ENCODE measurements at regions not wholly inside any gene's neighbourhood (a gene's known extent, or its start where the extent isn't known, plus 50 kb on each side); places are given as distances from the start of the nearest gene placed in this dataset.

DNA sequence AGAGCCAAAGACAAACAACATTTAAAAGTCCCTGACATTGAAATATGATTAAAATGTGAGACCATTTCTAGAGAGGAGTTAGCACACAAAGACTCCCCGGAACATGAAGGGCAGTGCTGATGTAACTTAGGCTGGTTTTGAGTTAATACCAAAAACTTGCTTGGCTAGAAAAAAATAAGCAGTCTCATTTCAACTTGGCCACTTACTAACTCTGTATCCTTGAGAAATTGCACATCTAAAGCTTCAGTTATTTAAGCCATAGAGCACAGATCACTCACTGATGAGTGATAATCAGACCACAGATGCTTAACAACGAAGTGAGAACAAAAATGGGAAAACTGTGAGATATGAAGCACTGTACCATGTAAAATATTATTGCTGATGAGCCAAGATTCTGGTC, 65.9 kb upstream of the MAOA start:
- TF ChIP-seq RAD21 (IDR thresholded peaks at IDR 0.05) (no peak), GABPA (IDR thresholded peaks at IDR 0.05 in 1 of 2, conservative IDR thresholded peaks at IDR 0.05 in 1 of 2) (no peak), ATF3 (IDR thresholded peaks at IDR 0.05) (peak; percentile 52), TAF1 (conservative IDR thresholded peaks at IDR 0.05) (no peak), SP1 (IDR thresholded peaks at IDR 0.05) (peak; percentile 39), HNF4G (IDR thresholded peaks at IDR 0.05) (no peak)
- no peaks in the 10 kb centered on the region for H3K27me3 ChIP-seq (ENCODE audit: control insufficient read depth in 4 of 4, insufficient read depth in 4 of 4, low read length in 3 of 4)
- peak overlapping the region in 1 of 2 donors; percentile 20 for H3K9ac ChIP-seq (ENCODE audit: low read depth in 1 of 2, low read length in 2 of 2)
- peak overlapping the region; percentile 28 to 67 for H3K27ac ChIP-seq (ENCODE audit: low read depth in 1 of 2, low read length in 2 of 2)
- no peaks in the 10 kb centered on the region for H3K36me3 ChIP-seq (ENCODE audit: control insufficient read depth in 4 of 4, insufficient read depth in 3 of 4, low read depth in 1 of 4, low read length in 3 of 4)
- H3K9me3 ChIP-seq (ENCODE audit: control insufficient read depth in 4 of 4, low read length in 3 of 4), result no peaks in the 10 kb centered on the region
- H3K4me3 ChIP-seq (ENCODE audit: low read depth in 1 of 3, low read length in 3 of 3), result peak overlapping the region in 1 of 3 donors; percentile 11
- 19% methylated on average over 2 of the region's 2 CpGs for WGBS
- no peak for DNase-seq (ENCODE audit: low spot score)
- peaks cover 1 to 20% (median 14%) of the 10 kb centered on the region in 4 donors for H3K4me1 ChIP-seq (ENCODE audit: control insufficient read depth in 4 of 4, insufficient read depth in 4 of 4, low read length in 3 of 4)

GRCh38 chrX:43592597-43592996, 63.5 kb upstream of the MAOA start:
- no peak for DNase-seq (ENCODE audit: low spot score)
- WGBS, result 34% methylated on average over 3 of the region's 3 CpGs
- no peaks in the 10 kb centered on the region for H3K9me3 ChIP-seq (ENCODE audit: control insufficient read depth in 4 of 4, low read length in 3 of 4)
- no peak overlapping the region for H3K27ac ChIP-seq (ENCODE audit: low read depth in 1 of 2, low read length in 2 of 2)
- H3K36me3 ChIP-seq (ENCODE audit: control insufficient read depth in 4 of 4, insufficient read depth in 3 of 4, low read depth in 1 of 4, low read length in 3 of 4), result no peaks in the 10 kb centered on the region
- H3K4me3 ChIP-seq (ENCODE audit: low read depth in 1 of 3, low read length in 3 of 3), result no peak overlapping the region
- no peak overlapping the region for H3K9ac ChIP-seq (ENCODE audit: low read depth in 1 of 2, low read length in 2 of 2)
- TF ChIP-seq RAD21 (IDR thresholded peaks at IDR 0.05) (peak in 1 of 2 donors; percentile 7), SP1 (IDR thresholded peaks at IDR 0.05) (no peak)
- no peaks in the 10 kb centered on the region for H3K27me3 ChIP-seq (ENCODE audit: control insufficient read depth in 4 of 4, insufficient read depth in 4 of 4, low read length in 3 of 4)
- H3K4me1 ChIP-seq (ENCODE audit: control insufficient read depth in 4 of 4, insufficient read depth in 4 of 4, low read length in 3 of 4), result peaks cover 1 to 20% (median 14%) of the 10 kb centered on the region in 4 donors

GRCh38 chrX:43595931-43596330, 60.2 kb upstream of the MAOA start:
- Histone ChIP-seq H3K4me1 (ENCODE audit: control insufficient read depth in 4 of 4, insufficient read depth in 4 of 4, low read length in 3 of 4) (peaks cover 0 to 4% (median 2%) of the 10 kb centered on the region in 4 donors), H3K4me3 (ENCODE audit: low read depth in 1 of 3, low read length in 3 of 3) (no peak overlapping the region), H3K9ac (ENCODE audit: low read depth in 1 of 2, low read length in 2 of 2) (no peak overlapping the region), H3K27ac (ENCODE audit: low read depth in 1 of 2, low read length in 2 of 2) (no peak overlapping the region), H3K9me3 (ENCODE audit: control insufficient read depth in 4 of 4, low read length in 3 of 4) (no peaks in the 10 kb centered on the region), H3K27me3 (ENCODE audit: control insufficient read depth in 4 of 4, insufficient read depth in 4 of 4, low read length in 3 of 4) (no peaks in the 10 kb centered on the region), H3K36me3 (ENCODE audit: control insufficient read depth in 4 of 4, insufficient read depth in 3 of 4, low read depth in 1 of 4, low read length in 3 of 4) (no peaks in the 10 kb centered on the region)
- no peak for DNase-seq (ENCODE audit: low spot score)
- TF ChIP-seq TAF1 (conservative IDR thresholded peaks at IDR 0.05) (no peak), RXRA (IDR thresholded peaks at IDR 0.05) (no peak), MAX (IDR thresholded peaks at IDR 0.05) (no peak), FOXA2 (IDR thresholded peaks at IDR 0.05) (no peak), NR2F2 (IDR thresholded peaks at IDR 0.05) (no peak), HNF4A (conservative IDR thresholded peaks at IDR 0.05) (no peak), RAD21 (IDR thresholded peaks at IDR 0.05) (no peak)

GRCh38 chrX:43604753-43605152, 51.3 kb upstream of the MAOA start:
- DNase-seq (ENCODE audit: low spot score), result no peak
- no peak overlapping the region for H3K9ac ChIP-seq (ENCODE audit: low read depth in 1 of 2, low read length in 2 of 2)
- TF ChIP-seq, protein P1, sequence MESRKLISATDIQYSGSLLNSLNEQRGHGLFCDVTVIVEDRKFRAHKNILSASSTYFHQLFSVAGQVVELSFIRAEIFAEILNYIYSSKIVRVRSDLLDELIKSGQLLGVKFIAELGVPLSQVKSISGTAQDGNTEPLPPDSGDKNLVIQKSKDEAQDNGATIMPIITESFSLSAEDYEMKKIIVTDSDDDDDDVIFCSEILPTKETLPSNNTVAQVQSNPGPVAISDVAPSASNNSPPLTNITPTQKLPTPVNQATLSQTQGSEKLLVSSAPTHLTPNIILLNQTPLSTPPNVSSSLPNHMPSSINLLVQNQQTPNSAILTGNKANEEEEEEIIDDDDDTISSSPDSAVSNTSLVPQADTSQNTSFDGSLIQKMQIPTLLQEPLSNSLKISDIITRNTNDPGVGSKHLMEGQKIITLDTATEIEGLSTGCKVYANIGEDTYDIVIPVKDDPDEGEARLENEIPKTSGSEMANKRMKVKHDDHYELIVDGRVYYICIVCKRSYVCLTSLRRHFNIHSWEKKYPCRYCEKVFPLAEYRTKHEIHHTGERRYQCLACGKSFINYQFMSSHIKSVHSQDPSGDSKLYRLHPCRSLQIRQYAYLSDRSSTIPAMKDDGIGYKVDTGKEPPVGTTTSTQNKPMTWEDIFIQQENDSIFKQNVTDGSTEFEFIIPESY (IDR thresholded peaks at IDR 0.05), result no peak
- TF ChIP-seq MAX (IDR thresholded peaks at IDR 0.05), result no peak
- no peak for TF ChIP-seq EGR1 (IDR thresholded peaks at IDR 0.05; ENCODE audit: low read depth in 2 of 2)
- no peak for TF ChIP-seq FOXA2 (IDR thresholded peaks at IDR 0.05)
- no peak for TF ChIP-seq RAD21 (IDR thresholded peaks at IDR 0.05)
- TF ChIP-seq ATF3 (IDR thresholded peaks at IDR 0.05), result no peak
- no peak for TF ChIP-seq SP1 (IDR thresholded peaks at IDR 0.05)
- no peak for TF ChIP-seq JUND (IDR thresholded peaks at IDR 0.05)
- no peak for TF ChIP-seq RXRA (IDR thresholded peaks at IDR 0.05)
- TF ChIP-seq GABPA (IDR thresholded peaks at IDR 0.05 in 1 of 2, conservative IDR thresholded peaks at IDR 0.05 in 1 of 2), result no peak
- TF ChIP-seq HNF4A (conservative IDR thresholded peaks at IDR 0.05), result no peak
- no peak for TF ChIP-seq FOXA1 (IDR thresholded peaks at IDR 0.05)
- no peak for TF ChIP-seq HNF4G (IDR thresholded peaks at IDR 0.05)
- TF ChIP-seq YY1 (IDR thresholded peaks at IDR 0.05), result no peak
- TF ChIP-seq CTCF (IDR thresholded peaks at IDR 0.05; ENCODE audit: low read depth, low read length, missing input control), result no peak

More at GRCh38 chrX:43604753-43605152, 51.3 kb upstream of the MAOA start:
- Histone ChIP-seq H3K9me3 (ENCODE audit: control insufficient read depth in 4 of 4, low read length in 3 of 4) (no peaks in the 10 kb centered on the region), H3K4me1 (ENCODE audit: control insufficient read depth in 4 of 4, insufficient read depth in 4 of 4, low read length in 3 of 4) (no peaks in the 10 kb centered on the region), H3K4me3 (ENCODE audit: low read depth in 1 of 3, low read length in 3 of 3) (no peak overlapping the region), H3K27ac (ENCODE audit: low read depth in 1 of 2, low read length in 2 of 2) (no peak overlapping the region), H3K36me3 (ENCODE audit: control insufficient read depth in 4 of 4, insufficient read depth in 3 of 4, low read depth in 1 of 4, low read length in 3 of 4) (no peaks in the 10 kb centered on the region), H3K27me3 (ENCODE audit: control insufficient read depth in 4 of 4, insufficient read depth in 4 of 4, low read length in 3 of 4) (no peaks in the 10 kb centered on the region)

All from liver (tissue), 8 donors.